Fibroblast of gingiva (primary cell): ENCODE measurements at regions not wholly inside any gene's neighbourhood (a gene's known extent, or its start where the extent isn't known, plus 50 kb on each side); places are given as distances from the start of the nearest gene placed in this dataset.
A peak's percentile ranks its signal among the peaks of the same experiment; 100 is the strongest.

ENCODE experiments used
- DNase-seq: peaks from one replicate; pipeline ENCODE4 v3.0.0-alpha.2; 2011; ENCODE audit warnings: low read depth

- DNase-seq = no peak
Measured at GRCh38 chr3:177599326-177599725, 402.0 kb upstream of the TBL1XR1 start.

DNA sequence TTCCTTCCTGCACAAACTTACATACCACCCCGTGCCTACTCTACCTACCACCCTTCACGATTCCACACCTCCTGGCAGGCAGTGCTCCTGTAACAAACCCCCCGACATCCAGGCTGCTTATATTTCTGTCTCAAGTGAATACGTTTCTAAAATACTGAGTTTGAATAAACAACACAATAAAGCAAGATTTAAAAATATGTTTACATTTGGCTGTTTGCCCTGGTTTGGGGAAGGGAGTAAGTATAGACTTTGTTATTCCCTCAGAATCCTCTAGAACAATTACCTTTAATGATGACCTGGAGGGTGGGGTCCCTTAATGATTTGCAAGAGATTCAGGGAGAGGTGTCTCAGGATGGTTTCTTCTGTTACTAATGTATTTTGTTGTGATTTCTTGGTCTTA, 402.6 kb upstream of the TBL1XR1 start:
- DNase-seq = no peak

- no peak for DNase-seq
Measured at GRCh38 chr3:177600411-177600810, 403.1 kb upstream of the TBL1XR1 start.

DNA sequence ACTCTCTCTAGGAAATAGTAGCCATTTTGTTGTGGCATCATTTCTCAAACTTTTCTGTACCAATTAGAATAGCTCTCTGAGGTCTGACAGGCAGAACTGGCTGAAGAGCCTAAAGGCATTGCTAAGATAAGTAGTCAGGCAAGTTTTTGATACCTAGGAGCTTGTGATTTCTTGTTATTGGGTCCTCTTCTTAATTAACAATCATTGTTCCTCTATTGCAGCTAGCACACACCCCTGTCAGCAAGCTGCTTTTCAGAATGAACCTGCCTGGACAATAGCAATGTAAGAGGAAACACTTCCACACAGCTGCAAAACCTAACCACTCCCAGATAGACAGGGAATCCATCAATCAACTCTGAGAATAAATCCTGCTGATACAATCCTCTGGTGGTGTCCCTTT, 403.9 kb upstream of the TBL1XR1 start:
- no peak for DNase-seq

- DNase-seq = no peak
Measured at GRCh38 chr3:177602601-177603147, 405.4 kb upstream of the TBL1XR1 start.

DNA sequence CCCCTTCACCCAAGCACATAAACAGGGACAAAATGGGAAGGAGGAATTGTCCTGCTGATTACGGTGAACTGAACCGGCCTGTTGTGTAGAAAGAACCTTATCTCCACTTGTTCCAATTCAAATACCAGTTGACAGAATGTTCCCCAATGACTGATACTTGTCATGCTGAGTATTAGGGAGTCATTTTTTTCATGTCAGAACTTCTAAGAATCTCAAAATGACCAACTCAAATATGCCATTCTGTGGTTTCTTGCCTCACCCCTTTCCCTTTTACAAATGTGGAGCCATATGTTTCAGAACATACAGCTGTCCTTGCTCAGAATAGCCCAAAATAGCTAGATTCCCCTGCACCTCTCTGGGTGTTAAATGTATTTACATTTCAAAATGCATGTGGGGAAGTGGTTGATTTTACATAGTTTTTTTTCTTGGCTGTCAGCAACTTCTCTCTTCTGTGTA, 405.9 kb upstream of the TBL1XR1 start:
- no peak for DNase-seq

DNA sequence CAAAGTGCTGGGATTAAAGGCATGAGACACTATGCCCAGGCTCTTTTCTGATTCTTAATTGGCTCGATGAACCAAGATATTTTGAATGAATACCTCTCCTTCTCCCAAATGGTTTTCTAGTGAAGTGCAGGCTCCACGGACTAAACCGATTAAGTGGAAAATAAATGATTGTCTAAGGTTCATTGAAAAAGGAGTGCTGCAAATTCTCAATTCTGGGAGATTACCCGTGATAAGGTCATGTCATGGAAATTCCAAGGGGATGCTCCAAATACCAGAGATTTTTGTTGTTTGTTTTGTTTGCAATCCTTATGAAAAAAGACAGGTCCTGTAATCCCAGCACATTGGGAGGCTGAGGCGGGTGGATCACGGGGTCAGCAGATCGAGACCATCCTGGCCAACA, 406.9 kb upstream of the TBL1XR1 start:
- no peak for DNase-seq

- DNase-seq = no peak
Measured at GRCh38 chr3:177606891-177607290, 409.6 kb upstream of the TBL1XR1 start.

DNA sequence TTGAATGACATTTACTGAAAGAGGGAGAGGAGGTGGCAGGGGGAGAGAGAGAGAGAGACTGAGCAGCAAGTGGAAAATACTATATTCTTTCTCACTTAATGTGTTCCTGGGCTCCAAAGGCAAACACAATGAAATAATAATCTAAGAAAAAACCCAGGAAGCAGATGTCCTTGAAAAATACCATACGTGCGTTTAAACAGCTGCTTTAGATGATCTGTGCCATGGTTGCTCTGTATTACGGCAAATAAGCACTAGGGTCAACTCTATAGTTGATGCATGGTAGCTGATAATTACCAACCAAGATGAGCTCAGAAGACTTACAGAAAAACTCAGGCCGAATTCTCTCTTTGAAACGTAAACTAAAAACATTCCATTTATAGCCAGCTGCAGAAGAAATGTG, 410.3 kb upstream of the TBL1XR1 start:
- peak; percentile 32 for DNase-seq

- no peak for DNase-seq
Measured at GRCh38 chr3:177608443-177608842, 411.2 kb upstream of the TBL1XR1 start.

GRCh38 chr3:177609613-177610012, 412.3 kb upstream of the TBL1XR1 start:
- DNase-seq = no peak

GRCh38 chr3:177610262-177610661, 413.0 kb upstream of the TBL1XR1 start:
- no peak for DNase-seq

GRCh38 chr3:177610686-177611633, 413.7 kb upstream of the TBL1XR1 start:
- no peak for DNase-seq

- DNase-seq = no peak
Measured at GRCh38 chr3:177611752-177612334, 414.6 kb upstream of the TBL1XR1 start.

- no peak for DNase-seq
Measured at GRCh38 chr3:177613901-177614300, 416.6 kb upstream of the TBL1XR1 start.

DNA sequence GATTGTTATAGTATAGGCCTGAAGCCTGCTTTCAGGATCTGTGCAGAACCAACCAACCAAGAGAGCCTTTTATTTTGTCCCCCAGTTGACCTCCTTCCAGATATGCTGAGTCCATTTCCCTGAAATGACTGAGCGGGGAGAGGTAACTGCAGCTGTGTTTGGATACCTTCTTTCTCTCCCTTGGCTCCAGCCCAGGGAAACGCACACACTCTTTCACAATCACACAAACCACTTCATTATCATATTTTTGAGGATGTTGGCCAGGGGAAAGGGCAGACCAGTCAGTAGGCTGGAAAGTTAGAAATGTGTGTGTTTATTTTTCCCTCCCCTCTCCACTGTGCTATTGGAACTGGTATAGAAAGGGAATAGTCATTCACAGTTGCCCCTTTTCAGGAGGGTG, 417.7 kb upstream of the TBL1XR1 start:
- peak; percentile 95 for DNase-seq

DNA sequence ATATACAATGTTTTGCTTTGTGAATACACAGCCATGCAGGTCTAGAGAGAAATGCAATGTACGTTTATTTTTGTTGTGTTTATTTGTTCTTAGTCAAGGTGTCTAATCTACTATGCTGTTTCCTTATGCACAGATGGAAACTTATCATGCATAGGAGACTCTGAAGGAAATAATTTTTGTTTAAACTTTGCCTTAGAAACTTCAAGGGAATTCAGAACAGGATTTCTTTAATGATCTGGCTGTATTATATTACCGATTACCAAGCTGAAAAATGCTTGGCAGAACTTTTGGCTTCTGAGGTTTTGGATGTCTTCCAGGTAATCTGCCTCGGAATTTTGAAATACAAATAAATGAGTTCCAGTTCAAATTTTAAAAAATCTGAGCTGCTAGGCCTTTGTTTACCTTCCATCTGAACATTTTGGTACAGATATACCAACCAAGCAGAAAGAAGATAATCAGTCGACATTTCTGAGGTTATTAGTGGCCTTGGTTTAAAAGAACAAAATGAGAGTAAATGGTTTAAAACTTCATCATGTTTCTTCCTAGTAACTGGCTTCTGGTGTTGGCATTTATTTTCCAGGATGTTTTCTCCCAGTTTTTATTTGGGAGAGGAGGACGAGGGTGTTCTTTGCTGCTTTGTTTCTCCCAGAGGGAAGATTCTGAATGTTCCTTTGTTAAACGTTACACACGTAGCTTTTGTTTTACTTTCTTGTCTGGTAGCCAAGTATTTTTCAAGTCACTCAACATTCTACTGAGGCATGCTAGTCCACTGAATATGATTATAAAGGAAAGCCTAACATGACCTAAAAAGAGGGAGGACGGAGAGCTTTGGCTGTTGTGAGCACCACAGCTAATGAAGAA, 421.8 kb upstream of the TBL1XR1 start:
- DNase-seq = peak; percentile 94

DNA sequence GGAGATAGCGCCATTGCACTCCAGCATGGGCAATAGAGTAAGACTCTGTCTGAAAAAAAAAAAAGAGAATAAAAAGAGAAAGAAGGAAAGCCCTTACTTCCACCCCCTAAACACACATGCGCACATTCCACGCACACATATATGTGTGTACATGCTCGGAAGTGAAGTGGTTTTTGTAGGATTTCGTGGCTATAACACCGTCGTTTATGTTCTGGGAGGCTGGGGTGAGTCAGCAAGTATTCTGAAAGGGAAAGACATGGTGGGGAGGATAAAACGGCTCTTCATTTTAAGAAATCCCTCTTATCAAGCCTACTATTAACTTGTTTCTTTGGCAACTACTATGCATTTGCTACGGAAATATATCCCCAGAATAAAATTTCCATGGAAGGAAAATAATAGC, 422.8 kb upstream of the TBL1XR1 start:
- no peak for DNase-seq

DNA sequence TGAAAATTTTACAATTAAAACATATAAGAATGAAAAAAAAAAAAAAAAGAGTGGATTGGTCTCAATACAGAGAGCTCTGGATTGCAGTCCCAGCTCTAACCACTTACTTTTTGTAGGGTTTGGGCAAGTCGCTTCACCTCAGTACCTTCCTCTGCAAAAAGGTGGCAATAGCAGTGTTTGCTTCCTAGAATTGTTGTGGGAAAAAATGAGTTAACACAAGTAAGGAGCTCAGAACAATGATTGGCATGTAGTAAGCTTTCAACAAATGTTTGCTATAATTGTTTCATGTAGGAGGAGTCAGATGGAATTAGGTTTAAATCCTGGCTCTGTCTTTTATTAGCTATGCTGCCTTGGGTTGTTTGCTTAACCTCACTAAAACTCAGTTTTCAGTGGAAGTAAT, 425.2 kb upstream of the TBL1XR1 start:
- DNase-seq = no peak

GRCh38 chr3:177622982-177623617, 425.8 kb upstream of the TBL1XR1 start:
- DNase-seq = no peak
